ENCODE measurements at regions not wholly inside any gene's neighbourhood (a gene's known extent, or its start where the extent isn't known, plus 50 kb on each side); places are given as distances from the start of the nearest gene placed in this dataset.
A peak's percentile ranks its signal among the peaks of the same experiment; 100 is the strongest.

DNA sequence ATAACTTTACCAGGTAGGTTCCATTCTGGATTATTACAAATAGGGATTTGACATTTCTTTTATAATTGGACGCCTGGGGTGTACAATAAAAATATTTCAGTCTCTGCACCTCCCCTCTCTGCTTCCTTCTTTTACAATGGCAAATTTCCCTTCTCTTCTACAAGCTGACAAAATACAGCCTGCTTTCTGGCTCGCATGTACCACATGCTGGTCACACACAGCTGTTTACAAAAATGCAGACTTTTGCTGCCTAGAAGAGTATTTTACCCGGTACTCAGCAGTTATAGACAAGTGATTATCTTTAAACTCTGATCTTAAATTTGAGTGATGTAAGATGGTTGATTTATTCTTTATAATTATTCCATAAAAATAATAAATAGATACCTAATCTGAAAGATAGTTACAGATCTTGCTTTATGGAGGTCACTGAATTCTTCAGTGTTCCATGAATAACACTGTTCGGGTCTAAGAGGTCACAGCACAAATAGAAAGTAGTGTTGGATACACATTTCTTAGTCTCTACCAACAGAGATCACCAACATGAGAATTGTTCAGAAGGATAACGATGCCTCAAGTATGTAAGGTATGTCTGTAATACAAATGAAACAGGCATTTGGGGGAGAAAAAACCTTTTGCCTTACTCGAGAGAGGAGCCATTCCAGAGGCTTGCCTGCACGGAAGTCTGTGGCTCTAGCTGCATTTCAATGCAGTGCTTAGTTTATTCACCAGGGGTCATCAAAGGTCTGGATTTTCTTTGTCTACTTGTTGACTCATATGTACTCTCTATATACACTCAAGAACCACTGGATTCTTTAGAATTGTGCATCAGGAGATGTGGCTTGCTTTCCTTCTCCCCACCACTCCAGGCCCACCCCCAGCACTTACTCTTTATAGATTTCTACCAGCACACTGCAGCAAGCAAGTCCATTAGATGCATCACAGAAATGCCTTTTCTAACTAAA is 206.6 kb upstream of the RFX3 start:
- peak in 11 of 14 donors; percentile 2 to 38 (median 21) for DNase-seq

DNA sequence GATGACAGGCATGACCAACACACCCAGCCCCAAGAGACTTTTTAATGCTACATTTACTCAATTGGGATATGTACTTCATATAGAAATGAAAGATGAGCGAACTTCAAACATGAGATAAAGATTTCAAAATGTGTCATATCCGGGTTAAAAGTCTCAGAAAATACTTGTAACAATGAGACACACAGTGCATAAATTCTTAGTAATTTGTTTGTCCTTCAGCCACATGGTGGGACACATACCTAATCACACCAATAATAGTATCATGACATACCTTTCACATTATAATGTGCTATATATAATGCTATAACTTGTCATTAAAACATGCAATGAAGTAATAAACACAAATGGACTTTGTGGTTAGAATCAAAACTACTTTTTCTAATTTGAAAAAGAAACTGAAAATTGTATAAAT is 204.7 kb upstream of the RFX3 start:
- no peak for DNase-seq

DNA sequence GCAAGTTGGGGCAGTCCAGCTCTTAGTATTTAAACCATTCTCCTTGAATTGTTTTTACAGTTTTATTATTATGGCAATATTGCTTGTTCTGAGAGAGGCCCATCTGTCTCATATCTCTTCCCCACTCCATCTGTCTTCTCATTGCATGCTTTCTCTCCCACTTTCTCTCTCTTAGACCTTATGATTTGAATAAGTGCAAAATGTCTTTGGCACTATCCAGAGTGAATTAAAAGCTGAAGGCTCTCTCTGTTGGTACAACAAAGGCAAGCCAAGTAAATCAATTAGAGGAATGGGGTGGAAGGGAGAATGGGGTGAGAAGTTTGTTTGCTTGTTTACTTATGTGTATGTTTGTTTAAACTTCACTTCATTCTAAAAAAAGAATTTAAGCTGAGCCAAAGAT is 195.3 kb upstream of the RFX3 start:
- no peak for DNase-seq

DNA sequence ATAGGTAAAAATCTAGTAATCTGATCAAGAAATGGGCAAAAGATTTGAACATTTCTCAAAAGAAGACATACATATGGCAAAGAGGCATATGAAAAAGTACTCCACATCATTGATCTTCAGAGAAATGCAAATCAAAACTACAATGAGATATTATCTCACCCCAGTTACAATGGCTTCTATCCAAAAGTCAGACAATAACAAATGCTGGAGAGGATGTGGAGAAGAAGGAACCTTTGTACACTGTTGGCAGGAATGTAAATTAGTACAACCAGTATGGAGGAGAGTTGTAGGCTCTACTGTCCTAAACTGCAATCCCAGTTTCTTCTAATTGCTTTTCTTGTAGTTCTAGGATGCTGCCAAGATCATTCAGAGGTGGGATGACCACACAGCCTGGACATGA is 193.5 kb upstream of the RFX3 start:
- DNase-seq: no peak

DNA sequence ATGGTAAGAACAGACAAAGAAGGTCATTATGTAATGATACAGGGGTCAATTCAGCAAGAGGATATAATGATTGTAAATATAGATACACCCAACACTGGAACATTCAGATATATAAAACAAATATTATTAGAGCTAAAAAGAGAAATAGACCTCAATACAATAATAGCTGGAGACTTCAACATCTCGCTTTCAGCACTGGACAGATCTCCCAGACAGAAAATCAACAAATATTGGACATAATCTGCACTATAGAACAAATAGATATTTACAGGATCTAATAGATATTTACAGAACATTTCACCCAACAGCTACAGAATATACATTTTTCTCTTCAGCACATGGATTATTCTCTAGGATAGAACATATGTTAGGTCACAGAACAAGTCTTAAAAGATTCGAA is 190.6 kb upstream of the RFX3 start:
- no peak for DNase-seq

DNA sequence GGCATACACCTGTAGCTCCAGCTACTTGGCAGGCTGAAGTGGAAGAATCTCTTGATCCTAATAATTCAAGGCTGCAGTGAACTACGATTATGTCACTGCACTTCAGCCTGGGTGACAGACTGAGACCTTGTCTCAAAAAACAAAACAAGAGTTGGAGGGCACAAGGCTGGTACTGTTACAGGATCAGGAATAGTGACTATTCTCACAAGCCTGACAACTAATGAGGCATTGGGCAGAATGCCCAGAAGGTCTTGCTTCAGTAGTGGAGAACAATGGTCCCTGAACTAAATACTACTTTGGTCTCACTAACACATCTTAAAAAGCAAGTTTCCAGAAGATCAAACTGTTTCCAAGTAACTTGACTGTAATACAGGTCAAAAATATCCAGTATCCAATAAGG is 182.9 kb upstream of the RFX3 start:
- peak in 8 of 14 donors; percentile 1 to 43 (median 16) for DNase-seq

DNA sequence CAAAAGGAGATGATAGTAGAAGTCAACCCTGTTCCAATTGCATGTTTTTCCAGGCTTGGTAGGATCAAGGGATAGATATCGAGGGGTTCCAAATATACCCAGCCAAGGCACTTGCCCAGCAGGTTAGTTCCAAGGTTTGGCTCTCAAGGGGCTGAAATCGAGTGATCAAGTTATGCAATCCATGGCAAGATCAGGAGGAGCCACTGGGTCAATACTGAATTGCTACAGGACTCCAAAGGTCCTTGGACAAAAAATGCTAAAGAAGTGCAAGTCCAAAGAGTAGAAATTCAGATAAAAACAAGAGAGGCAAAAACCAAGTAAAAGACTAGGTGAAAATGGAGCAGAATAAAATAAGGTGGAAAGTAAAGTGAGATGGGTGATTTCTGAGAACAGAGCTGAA is 179.1 kb upstream of the RFX3 start:
- no peak for DNase-seq

DNA sequence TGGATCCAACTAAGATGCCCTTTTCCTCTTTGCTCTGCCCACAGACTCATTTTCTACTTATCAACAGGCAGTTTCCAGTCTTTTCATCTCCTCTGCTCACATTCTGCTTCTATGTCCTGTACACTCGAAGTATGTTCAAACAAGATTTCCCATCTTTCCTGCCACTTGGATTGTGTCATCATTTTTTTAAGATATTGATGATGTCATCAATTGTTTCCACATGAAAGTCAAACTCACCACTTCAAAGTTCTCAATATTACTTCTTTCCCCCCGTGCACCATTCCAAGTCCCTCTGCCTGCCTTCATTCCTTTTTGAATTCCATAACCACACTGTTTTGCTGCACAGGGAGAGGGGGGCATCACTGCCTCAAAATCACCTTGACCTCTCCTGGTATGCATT is 175.0 kb upstream of the RFX3 start:
- DNase-seq: no peak

DNA sequence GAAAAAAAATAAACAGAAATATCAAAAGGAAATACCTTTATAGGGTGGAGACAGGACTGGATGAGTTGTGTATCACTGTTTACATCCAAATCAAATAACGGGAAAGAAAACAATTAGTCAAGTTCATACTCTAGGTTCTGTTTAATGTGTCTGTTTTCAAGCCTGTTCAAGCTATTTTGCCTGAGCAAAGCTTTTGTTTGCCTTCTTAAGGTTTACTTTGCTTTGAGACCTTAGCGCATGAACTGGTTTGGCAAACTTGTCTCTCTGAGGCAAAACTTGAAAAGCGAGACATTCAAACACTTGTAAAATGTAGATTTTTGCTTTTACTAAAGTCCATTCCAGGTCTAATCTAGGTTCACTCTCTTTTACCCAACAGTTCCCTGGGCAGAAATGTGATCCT is 174.1 kb upstream of the RFX3 start:
- no peak for DNase-seq

DNA sequence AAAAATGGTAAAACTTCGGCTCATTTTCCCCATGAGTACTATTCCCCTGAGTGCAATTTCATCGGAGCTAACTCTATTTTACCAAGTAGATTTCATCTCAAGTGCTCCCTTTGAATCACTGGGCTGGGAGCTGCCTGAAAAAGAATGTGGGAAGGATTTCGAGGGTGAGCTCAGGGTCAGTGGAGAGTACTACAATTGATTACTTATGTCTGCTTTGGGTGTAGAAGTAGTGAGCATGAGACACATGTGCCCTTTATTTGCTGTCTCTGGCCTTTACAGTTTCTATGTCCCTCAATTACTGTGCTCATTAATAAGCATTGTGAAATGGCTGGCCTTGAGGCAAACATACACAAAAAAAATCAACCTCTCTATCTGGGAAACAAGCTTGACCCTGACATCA is 172.7 kb upstream of the RFX3 start:
- no peak for DNase-seq

DNA sequence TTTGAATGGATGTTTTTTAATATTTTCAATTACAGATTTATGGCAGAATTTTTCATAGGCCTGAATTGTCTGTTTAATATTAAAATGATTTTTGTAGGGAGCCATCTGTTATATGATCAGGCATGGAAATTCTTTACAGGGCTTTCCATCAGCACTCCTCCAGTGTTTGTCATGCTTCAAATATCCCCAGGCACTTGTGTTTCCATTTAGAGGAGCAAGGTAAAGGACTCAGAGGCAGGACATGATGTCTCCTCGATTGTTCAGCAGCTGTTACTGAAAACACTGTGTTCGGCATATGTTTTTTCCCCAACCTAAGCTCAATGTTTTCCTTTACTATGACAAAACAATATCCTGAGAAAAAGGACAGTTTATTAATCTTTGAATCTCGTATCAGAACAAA is 172.3 kb upstream of the RFX3 start:
- no peak for DNase-seq

DNA sequence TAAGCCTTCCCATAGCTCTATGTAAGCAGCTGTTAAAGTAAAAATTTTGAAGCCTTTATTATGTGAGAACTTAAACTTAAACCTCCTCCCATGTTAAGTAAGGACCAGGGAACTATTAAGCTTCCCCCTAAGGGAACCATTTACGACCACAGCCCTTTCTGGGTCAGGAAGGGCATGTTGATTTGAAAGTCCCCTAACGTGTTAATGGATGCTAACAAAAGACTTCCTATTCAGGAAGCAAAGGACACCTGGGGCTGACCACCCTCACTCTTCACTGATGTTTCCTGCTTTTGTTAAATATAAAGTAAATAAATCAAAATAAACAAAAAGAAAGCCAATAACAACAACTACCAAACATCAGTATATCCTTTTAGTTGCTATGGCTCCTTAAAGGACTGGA is 170.6 kb upstream of the RFX3 start:
- DNase-seq: no peak

DNA sequence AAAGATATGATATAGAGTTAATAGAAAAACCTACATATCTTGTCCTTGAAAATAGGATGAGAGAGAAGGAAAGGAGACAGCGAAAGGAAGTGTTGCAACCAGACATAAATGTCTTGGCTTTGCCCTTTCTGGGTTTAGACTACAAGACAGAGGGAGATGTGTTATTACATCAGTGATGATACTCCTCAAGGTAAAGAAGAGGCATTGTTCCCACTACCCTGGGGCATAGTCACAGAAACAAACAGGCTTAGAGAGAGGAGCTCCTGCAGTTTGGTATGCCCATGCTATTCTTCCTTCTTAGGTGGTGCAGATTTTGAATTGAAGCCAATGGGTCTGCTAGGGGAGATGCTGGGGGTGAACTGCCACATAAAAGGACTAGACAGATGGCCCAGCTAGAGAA is 166.8 kb upstream of the RFX3 start:
- no peak for DNase-seq

DNA sequence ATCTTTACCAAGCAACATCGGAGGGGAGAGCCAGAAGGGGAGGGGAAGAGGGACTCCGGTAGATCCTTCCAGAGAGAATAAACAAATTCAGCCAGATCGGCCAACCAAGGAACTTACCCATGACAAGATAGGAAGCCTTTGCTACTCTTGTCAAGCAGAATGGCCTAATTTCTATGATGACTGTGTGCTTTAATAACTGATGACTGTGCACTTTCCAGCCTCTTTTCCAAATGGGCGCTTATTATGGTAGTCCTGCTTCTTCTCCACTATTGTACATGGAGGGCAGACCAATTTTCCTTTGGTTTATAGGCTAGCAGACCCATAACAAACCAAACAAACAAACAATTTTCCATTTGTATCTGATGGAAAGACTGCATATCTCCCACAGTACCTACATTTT is 163.8 kb upstream of the RFX3 start:
- no peak for DNase-seq

DNA sequence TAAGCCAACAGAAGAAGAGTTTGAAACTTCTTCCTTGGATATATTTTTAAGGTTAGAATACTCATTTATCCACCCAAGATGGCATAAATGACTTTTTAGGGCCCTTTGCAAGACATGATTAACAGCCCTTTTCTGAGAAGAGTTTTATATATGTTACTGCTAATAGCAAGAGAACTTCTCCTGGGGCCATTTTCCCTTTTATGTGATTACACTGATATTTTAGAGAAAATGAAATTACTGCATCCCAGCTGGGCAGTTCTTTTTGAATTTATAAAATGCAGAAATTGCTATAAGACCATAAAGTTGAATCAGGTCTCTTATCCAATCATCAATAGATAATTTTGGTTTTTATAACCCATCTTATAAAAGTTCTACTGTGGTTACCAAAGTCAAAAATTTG is 161.3 kb upstream of the RFX3 start:
- no peak for DNase-seq

DNA sequence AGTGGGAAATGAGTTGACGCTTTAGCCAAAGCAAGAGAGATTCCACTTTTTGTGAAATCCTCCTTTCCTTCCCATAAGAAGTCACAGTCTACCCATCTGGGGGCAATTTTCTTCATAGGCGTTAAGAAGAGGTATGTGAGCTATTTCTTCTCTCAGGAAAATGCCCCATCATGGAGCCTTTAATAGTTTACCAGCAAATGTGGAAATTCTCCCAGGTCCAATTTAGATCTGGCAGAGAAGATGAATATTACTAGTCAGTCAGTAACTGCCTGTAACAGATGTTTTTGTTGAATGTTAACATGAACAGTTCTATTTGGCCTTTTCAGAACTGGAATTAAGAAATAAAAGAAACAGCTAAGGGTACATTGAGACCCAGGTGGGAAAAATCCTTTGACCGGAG is 156.4 kb upstream of the RFX3 start:
- no peak for DNase-seq

DNA sequence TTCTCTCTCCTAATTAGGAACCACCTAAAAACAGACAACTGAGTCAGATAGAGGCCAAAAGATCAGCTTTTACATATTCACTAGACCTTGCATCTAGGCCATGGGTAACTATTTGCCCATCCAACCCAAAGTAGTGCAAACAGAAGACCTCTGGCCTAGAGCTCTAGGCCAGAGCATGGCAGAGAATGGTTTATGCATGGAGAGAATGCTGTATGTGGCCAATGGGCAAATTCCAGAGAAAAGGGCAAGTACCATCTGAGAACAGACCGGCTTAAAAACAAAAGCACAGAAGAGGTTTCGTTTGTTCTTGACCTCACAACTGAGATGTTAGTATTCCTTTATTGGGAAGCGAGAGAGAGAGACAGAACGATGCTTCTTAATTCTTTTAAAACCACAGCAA is 151.7 kb upstream of the RFX3 start:
- DNase-seq: no peak

DNA sequence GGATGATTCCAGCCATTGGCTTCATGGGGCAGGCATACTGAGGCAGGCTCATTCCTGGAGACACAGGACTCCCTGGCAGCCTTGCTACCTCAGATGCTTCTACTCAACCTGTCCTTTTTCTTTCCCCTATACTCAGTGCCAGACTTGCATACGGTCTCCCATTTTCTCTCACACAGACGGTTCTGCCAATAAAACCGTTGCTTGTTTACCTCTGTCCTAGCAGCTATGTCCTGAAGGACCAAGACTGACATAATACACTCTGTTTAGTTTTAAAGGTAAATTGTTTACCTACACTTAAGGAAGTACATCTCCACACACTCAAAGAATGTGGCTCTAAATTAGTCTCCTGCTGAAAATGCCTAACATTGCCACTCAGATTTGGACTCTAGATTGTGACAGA is 151.0 kb upstream of the RFX3 start:
- no peak for DNase-seq

DNA sequence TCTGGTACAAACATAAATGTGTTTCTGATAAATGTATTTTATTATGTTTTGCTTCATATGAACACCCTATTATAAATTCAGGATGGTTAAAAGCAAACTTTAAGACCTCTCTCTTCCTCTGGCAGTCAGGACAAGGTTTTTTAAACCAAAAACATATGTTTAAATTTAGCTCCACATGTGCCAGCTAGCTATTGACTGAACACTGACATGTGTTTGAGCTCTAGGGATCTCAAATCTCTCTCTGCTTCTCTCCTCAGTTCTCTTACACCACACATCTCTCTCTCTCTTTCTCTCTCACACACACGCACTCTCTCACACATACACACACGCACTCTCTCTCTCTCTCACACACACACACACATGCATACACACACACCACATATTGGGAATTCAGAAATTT is 150.1 kb upstream of the RFX3 start:
- no peak for DNase-seq

DNA sequence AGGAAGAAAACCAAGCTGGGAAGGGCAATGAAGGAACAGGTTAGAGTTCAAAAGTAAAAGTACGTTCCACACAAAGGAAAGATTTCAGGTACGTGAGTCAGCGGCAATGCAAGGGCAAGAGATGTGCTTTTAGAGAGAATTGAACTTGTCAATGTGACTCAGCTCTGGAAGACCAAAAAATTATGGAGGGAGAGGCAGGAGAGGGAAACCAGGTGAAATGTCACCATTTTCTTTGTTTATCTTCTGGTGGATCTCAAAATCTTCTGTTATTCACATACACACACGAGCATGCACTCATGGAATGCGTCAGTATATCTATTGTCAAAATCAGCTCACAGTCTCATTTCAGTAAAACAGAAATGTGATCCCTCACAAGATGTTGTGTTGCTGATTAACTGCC is 148.8 kb upstream of the RFX3 start:
- DNase-seq: no peak

DNA sequence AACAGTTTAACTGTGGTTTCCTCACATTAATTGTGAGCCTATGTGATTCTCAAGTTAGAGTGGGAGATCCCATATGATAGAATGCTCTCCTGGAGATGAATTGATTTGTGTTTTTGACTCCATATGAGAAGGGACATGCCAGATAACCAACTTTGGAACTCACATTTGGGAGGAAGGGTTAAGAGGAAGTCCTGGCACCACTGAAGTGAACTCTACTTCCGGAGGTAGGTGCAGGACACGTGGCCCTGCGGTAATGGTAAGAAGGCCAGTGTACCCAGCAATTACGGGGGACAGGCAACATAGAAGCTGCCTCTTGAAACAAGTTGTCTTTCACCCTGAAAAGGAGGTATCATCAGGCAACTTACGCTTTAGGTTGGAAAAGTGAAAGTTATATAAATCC is 146.6 kb upstream of the RFX3 start:
- no peak for DNase-seq

DNA sequence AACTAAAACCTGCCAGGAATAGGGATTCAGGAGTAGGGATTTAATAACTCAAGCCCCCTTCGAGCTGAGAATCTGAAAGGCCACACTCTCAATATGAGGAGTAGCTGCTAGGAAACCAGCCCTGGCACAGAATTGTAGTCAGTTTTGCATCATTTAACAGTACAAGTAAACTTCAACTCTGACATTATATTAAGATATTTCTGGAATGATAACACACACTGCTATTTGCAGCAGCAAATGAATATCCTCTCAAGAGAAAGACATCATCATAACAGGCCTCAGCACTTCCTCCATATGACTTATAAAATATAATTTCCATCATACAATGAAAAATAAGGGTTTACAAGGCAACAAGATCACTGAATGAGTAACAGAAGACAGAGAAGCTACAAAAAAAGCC is 138.2 kb upstream of the RFX3 start:
- no peak for DNase-seq

DNA sequence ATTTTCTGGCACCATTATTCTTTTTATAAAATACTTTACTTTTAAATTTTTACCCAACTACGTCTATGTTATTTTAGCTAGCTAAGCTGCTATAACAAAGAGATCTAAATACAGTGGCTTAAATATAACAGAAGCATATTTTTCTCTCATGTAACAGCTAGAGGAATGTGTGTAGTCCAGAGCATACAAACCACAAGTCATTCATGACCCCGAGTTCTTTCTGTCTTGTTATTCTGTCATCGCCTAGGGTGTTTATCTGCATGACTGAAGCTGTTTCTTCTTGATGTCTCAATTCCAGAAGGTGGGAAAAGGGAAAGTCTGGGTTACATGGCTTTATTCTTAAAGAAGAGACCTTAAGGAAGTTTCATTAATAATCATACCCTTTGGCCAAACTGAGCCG is 136.9 kb upstream of the RFX3 start:
- no peak for DNase-seq

DNA sequence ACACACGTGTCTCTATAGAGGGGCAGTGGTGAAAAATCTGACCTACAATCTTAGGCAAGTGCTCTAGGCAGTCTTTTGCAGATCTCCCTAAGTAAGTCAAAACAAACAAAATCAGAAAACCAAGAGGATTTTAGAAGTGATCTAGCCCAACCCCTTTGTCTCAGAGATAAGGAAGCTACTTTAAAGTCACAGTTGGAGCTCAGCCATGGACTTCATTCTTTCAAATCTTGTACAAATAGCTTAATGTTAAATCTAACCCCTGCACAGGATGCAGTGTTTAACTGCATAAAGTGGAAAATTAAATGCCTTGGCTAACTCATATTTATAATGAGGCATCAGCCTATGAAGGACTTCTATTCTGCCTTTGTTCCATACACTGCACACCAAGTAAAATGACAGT is 135.1 kb upstream of the RFX3 start:
- no peak for DNase-seq

DNA sequence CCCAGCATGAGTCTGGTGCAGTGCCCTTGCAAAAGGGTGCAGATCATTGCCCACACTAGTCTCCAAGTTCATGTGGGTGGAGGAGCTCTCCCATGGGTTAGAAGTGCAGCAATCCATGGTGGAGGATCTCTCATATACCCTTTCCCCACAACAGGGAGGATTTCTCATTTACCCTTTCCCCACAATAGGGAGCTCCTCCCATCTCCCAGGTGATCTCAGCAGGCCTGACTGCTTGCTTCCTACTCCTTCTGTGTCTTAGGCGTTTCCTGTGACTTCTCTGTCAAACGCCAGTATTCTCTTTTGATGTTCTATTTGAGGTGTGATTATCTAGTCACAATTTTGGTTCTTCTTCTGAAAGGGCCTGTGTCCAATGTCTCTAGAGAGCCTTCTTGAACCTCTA is 133.8 kb upstream of the RFX3 start:
- no peak for DNase-seq

Data from C1 segment of cervical spinal cord (tissue), 14 donors.